GM12878 (cell line): ENCODE measurements at regions not wholly inside any gene's neighbourhood (a gene's known extent, or its start where the extent isn't known, plus 50 kb on each side); places are given as distances from the start of the nearest gene placed in this dataset.

Source experiments
- ATAC-seq: fragments of 200-7000 bp; cut with Tn5 transposase; 3 replicates; pipeline ENCODE4 v1.9.1; 2020; ENCODE audit warnings: mild to moderate bottlenecking, moderate library complexity
- BruUV-seq: library from RNA; stranded (reverse); fragments of 400-500 nt; replicated peaks from 2 replicates; lab custom pipeline; 2021; lab: Mats Ljungman, UMichigan
- CTCF ChIA-PET: fragments of 300-600 bp; sonication (Branson Sonifier 250); formaldehyde crosslinking; extraction: SDS; loops from one replicate; lab custom pipeline; 2021; ENCODE audit warnings: inconsistent platforms; lab: Yijun Ruan, JAX
- POLR2A ChIA-PET: fragments of 350-600 bp; formaldehyde crosslinking; extraction: SDS; loops from one replicate; lab custom pipeline; 2021; ENCODE audit warnings: inconsistent platforms; lab: Charles Lee
- RAD21 ChIA-PET: fragments of 300-600 bp; sonication (Branson Sonifier 250); formaldehyde crosslinking; loops from one replicate; lab custom pipeline; 2023; ENCODE audit warnings: antibody characterized with exemption; ENCODE audit not compliant: unreplicated experiment; lab: Charles Lee
- SMC1A ChIA-PET: fragments of 300-600 bp; sonication (Branson Sonifier 250); formaldehyde crosslinking; loops from one replicate; lab custom pipeline; 2023; ENCODE audit not compliant: unreplicated experiment, uncharacterized antibody; lab: Charles Lee
- DNase-seq: peaks from one replicate; pipeline ENCODE4 v3.0.0-alpha.2; 2011; ENCODE audit warnings: low read depth, low spot score
- FAIRE-seq: peaks from 3 replicates; lab custom pipeline; 2011; peaks lifted over from hg19 to GRCh38; lab: Jason Lieb, UNC
- H2AFZ ChIP-seq: 2 replicates; pipeline ENCODE4 v1.6.0; 2011; ENCODE audit warnings: low read depth, low read length, control low read depth; ENCODE audit not compliant: control insufficient read depth
- H3K27ac ChIP-seq: 2 replicates; pipeline ENCODE4 v1.5.1; 2011; ENCODE audit warnings: control low read depth; ENCODE audit not compliant: control insufficient read depth, insufficient read depth
- H3K27me3 ChIP-seq, 2 experiments: replicated peaks in 1 of 2; 2 replicates each; pipeline versions ENCODE4 v1.6.0 to v1.6.1; 2011; ENCODE audit warnings: low read length in 1 of 2; ENCODE audit not compliant: control insufficient read depth in 2 of 2, insufficient read depth in 2 of 2
- H3K36me3 ChIP-seq, 2 experiments: 2 replicates each; pipeline ENCODE4 v1.5.1; 2011; ENCODE audit warnings: low read length in 1 of 2; ENCODE audit not compliant: control insufficient read depth in 2 of 2, insufficient read depth in 2 of 2
- H3K4me1 ChIP-seq: 2 replicates; pipeline ENCODE4 v1.6.1; 2011; ENCODE audit warnings: mild to moderate bottlenecking, low read length, moderate library complexity, mixed read lengths; ENCODE audit not compliant: control insufficient read depth, insufficient read depth
- H3K4me2 ChIP-seq: 2 replicates; pipeline ENCODE4 v1.6.0; 2011; ENCODE audit warnings: control low read depth; ENCODE audit not compliant: control insufficient read depth, insufficient read depth
- H3K4me3 ChIP-seq: fragments of 200-600 bp; sonication (generic); 2 replicates; pipeline ENCODE4 v1.5.1; 2016
- H3K79me2 ChIP-seq: 2 replicates; pipeline ENCODE4 v1.6.0; 2011; ENCODE audit warnings: low read length; ENCODE audit not compliant: control insufficient read depth, insufficient read depth
- H3K9ac ChIP-seq: 2 replicates; pipeline ENCODE4 v1.8.0; 2011; ENCODE audit warnings: low read length, control low read depth, mixed read lengths; ENCODE audit not compliant: control insufficient read depth, insufficient read depth
- H3K9me3 ChIP-seq: replicated peaks from 3 replicates; pipeline ENCODE4 v1.5.1; 2011; ENCODE audit warnings: mild to moderate bottlenecking, low read length; ENCODE audit not compliant: control insufficient read depth, insufficient read depth
- H4K20me1 ChIP-seq: 2 replicates; pipeline ENCODE4 v1.6.0; 2011; ENCODE audit not compliant: control insufficient read depth, insufficient read depth
- ASH2L ChIP-seq: fragments of 300-600, 200-600 bp; sonication (generic); IDR thresholded peaks from 2 replicates; pipeline ENCODE4 v1.6.1; 2017; ENCODE audit warnings: low read depth, mild to moderate bottlenecking, borderline replicate concordance
- ATF7 ChIP-seq: fragments of 450-650 bp; IDR thresholded peaks from 2 replicates; pipeline ENCODE4 v1.6.1; 2016; ENCODE audit warnings: low read depth, mild to moderate bottlenecking
- DPF2 ChIP-seq: fragments of 450-650 bp; IDR thresholded peaks from 2 replicates; pipeline ENCODE4 v1.6.1; 2017; ENCODE audit warnings: mild to moderate bottlenecking
- FOS ChIP-seq: IDR thresholded peaks from 3 replicates; pipeline ENCODE4 v1.6.1; 2011; ENCODE audit warnings: borderline replicate concordance; ENCODE audit not compliant: insufficient read length; ENCODE audit errors: extremely low read depth
- IKZF1 ChIP-seq: fragments of 450-650 bp; conservative IDR thresholded peaks from 2 replicates; pipeline ENCODE4 v1.6.1; 2017; ENCODE audit warnings: antibody characterized with exemption, mild to moderate bottlenecking
- IKZF2 ChIP-seq, 2 experiments: fragments of 450-650 bp; IDR thresholded peaks; 2 replicates each; pipeline ENCODE4 v1.6.1; 2017; ENCODE audit warnings: mild to moderate bottlenecking in 2 of 2, moderate library complexity in 2 of 2
- SPI1 ChIP-seq: IDR thresholded peaks from 2 replicates; pipeline ENCODE4 v1.6.1; 2011; ENCODE audit warnings: low read depth, mild to moderate bottlenecking, low read length, moderate library complexity, borderline replicate concordance; ENCODE audit not compliant: insufficient read depth
- WGBS: methylation state at CpG from one replicate; pipeline ENCODE4 v1.1.6; 2016; ENCODE audit warnings: low lambda C conversion rate; ENCODE audit not compliant: insufficient replicate concordance, insufficient coverage; ENCODE audit errors: missing lambda C conversion rate; 5-methylcytosine and 5-hydroxymethylcytosine counted together
- in situ Hi-C: fragments of 300-500 bp; cut with MboI; formaldehyde crosslinking; loops from 9 replicates; pipeline ENCODE4 v1.14.3; 2018; ENCODE audit warnings: mixed read lengths
- intact Hi-C: fragments of 100-400 bp; cut with micrococcal nuclease; formaldehyde crosslinking; loops from one replicate; pipeline ENCODE4 v1.14.2; 2022; ENCODE audit not compliant: unreplicated experiment
- TF ChIP-seq, protein P1 (sequence below): IDR thresholded peaks from 2 replicates; pipeline ENCODE4 v1.6.1; 2012; ENCODE audit warnings: mild to moderate bottlenecking, low read depth, low read length

- TF ChIP-seq, protein P1, sequence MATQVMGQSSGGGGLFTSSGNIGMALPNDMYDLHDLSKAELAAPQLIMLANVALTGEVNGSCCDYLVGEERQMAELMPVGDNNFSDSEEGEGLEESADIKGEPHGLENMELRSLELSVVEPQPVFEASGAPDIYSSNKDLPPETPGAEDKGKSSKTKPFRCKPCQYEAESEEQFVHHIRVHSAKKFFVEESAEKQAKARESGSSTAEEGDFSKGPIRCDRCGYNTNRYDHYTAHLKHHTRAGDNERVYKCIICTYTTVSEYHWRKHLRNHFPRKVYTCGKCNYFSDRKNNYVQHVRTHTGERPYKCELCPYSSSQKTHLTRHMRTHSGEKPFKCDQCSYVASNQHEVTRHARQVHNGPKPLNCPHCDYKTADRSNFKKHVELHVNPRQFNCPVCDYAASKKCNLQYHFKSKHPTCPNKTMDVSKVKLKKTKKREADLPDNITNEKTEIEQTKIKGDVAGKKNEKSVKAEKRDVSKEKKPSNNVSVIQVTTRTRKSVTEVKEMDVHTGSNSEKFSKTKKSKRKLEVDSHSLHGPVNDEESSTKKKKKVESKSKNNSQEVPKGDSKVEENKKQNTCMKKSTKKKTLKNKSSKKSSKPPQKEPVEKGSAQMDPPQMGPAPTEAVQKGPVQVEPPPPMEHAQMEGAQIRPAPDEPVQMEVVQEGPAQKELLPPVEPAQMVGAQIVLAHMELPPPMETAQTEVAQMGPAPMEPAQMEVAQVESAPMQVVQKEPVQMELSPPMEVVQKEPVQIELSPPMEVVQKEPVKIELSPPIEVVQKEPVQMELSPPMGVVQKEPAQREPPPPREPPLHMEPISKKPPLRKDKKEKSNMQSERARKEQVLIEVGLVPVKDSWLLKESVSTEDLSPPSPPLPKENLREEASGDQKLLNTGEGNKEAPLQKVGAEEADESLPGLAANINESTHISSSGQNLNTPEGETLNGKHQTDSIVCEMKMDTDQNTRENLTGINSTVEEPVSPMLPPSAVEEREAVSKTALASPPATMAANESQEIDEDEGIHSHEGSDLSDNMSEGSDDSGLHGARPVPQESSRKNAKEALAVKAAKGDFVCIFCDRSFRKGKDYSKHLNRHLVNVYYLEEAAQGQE = no peak
Observed at GRCh38 chr11:15738931-15739330, 617.4 kb downstream of the SOX6 start (continued).

DNA sequence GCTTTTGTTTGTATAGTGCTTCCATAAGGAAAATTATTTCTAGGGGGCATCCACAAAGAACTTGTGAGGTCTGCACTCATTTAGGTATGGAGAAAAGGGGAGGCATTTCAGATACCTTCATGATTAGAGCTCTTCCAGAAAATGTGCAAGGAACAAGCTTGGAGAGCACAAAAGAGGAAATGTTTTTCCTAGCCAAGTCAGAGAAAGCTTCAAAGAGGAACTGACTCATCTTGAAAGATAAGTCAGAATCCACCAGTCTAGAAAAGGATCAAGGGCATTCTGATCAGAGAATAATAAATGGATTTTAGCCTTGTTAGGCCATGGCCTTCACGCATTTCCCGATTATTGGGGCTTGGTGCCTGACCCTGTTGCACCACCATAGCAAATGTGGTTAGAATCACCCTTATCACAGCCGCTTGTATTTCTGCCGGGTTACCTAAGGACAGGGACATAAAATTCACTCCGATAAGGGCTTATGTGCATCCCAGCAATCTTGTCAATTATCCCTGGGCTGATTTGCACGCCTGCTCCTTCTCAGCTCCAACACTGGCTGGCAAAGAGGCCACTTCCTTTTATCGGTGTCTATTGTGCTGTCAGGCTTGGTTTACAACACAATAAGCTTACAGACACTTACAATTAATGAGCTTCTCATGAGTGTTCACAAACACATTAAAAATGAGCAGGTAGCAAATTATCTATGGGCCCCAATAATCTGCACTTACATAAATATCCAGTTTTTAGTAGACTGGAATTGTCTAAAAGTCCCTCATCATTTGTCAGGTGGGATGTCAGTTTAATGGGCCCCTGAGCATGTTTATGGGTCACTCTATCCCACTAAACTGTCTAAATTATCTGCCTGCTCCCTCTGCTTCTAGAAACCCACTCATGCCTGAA lies 613.5 kb downstream of the SOX6 start:
- Histone ChIP-seq H4K20me1 (no peaks in the 10 kb centered on the region), H3K27me3 (no peaks in the 10 kb centered on the region), H3K9me3 (no peaks in the 10 kb centered on the region), H3K9ac (no peak overlapping the region), H3K4me2 (no peak overlapping the region), H3K4me1 (no peaks in the 10 kb centered on the region), H3K27ac (no peak overlapping the region), H3K79me2 (no peaks in the 10 kb centered on the region), H3K36me3 (no peaks in the 10 kb centered on the region), H3K4me3 (no peak overlapping the region), H2AFZ (no peak overlapping the region)
- ChIA-PET SMC1A (interaction anchor here (0.7 to 1.6 kb wide), 6 partner anchors 12 to 180 kb away, joined by 3 to 5 read pairs (median 4); no protein-coding TSS in a partner anchor), POLR2A (no interaction called here), CTCF (interaction anchor here (0.6 to 1.7 kb wide), 4 partner anchors 8 to 350 kb away, joined by 3 to 6 read pairs (median 3); no protein-coding TSS in a partner anchor), RAD21 (no interaction called here)
- ATAC-seq = no peak; the same call in 2 of the 3 replicates
- in situ Hi-C loops (no loop called here), intact Hi-C loops (no loop called here)
- BruUV-seq = no TSS peak
- 17% methylated on average over 7 of the region's 7 CpGs for WGBS
- no peak for FAIRE-seq
- TF ChIP-seq ATF7 (no peak), IKZF2 (IDR thresholded peaks at IDR 0.05) (peak; percentile 25 to 39; a peak in 2 of 4 replicates), ASH2L (no peak), FOS (no peak), SPI1 (peak; percentile 60; the same call in 1 of the 2 replicates), IKZF1 (peak; percentile 66), DPF2 (peak; percentile 51; the same call in 1 of the 2 replicates)
- DNase-seq = no peak
